ENCODE measurements at regions not wholly inside any gene's neighbourhood (a gene's known extent, or its start where the extent isn't known, plus 50 kb on each side); places are given as distances from the start of the nearest gene placed in this dataset.

- TF ChIP-seq CTCF (conservative IDR thresholded peaks at IDR 0.05; ENCODE audit: low read depth, low read length), result no peak
- no peak for DNase-seq (ENCODE audit: low read depth)
- H3K4me3 ChIP-seq (ENCODE audit: low read depth, low read length), result no peak overlapping the region
These were observed 290.4 kb upstream of the KLF6 start for GRCh38 chr10:4075443-4075842.

- no peak overlapping the region for H3K4me3 ChIP-seq (ENCODE audit: low read depth, low read length)
- DNase-seq (ENCODE audit: low read depth), result peak; percentile 54
- TF ChIP-seq CTCF (conservative IDR thresholded peaks at IDR 0.05; ENCODE audit: low read depth, low read length), result no peak
These were observed 289.8 kb upstream of the KLF6 start for GRCh38 chr10:4074545-4075407.

GRCh38 chr10:4073912-4074311 lies 288.9 kb upstream of the KLF6 start:
- no peak overlapping the region for H3K4me3 ChIP-seq (ENCODE audit: low read depth, low read length)
- no peak for TF ChIP-seq CTCF (conservative IDR thresholded peaks at IDR 0.05; ENCODE audit: low read depth, low read length)
- peak; percentile 26 for DNase-seq (ENCODE audit: low read depth)

- no peak for DNase-seq (ENCODE audit: low read depth)
- no peak for TF ChIP-seq CTCF (conservative IDR thresholded peaks at IDR 0.05; ENCODE audit: low read depth, low read length)
- no peak overlapping the region for H3K4me3 ChIP-seq (ENCODE audit: low read depth, low read length)
These were observed 286.1 kb upstream of the KLF6 start for GRCh38 chr10:4070921-4071660.

- H3K4me3 ChIP-seq (ENCODE audit: low read depth, low read length), result no peak overlapping the region
- no peak for TF ChIP-seq CTCF (conservative IDR thresholded peaks at IDR 0.05; ENCODE audit: low read depth, low read length)
- no peak for DNase-seq (ENCODE audit: low read depth)
These were observed 285.2 kb upstream of the KLF6 start for GRCh38 chr10:4070184-4070583.

GRCh38 chr10:4069491-4069890 lies 284.5 kb upstream of the KLF6 start:
- TF ChIP-seq CTCF (conservative IDR thresholded peaks at IDR 0.05; ENCODE audit: low read depth, low read length), result no peak
- H3K4me3 ChIP-seq (ENCODE audit: low read depth, low read length), result no peak overlapping the region
- DNase-seq (ENCODE audit: low read depth), result peak; percentile 83
